Activated naive CD4-positive, alpha-beta T cell treated with anti-CD3 and anti-CD28 coated beads, Interleukin-2, amount 50 U/mL, for 16 hours (primary cell): ENCODE measurements at regions not wholly inside any gene's neighbourhood (a gene's known extent, or its start where the extent isn't known, plus 50 kb on each side); places are given as distances from the start of the nearest gene placed in this dataset.

Experiments used
- DNase-seq: peaks from one replicate; pipeline ENCODE4 v3.0.0-alpha.2; 2020

DNA sequence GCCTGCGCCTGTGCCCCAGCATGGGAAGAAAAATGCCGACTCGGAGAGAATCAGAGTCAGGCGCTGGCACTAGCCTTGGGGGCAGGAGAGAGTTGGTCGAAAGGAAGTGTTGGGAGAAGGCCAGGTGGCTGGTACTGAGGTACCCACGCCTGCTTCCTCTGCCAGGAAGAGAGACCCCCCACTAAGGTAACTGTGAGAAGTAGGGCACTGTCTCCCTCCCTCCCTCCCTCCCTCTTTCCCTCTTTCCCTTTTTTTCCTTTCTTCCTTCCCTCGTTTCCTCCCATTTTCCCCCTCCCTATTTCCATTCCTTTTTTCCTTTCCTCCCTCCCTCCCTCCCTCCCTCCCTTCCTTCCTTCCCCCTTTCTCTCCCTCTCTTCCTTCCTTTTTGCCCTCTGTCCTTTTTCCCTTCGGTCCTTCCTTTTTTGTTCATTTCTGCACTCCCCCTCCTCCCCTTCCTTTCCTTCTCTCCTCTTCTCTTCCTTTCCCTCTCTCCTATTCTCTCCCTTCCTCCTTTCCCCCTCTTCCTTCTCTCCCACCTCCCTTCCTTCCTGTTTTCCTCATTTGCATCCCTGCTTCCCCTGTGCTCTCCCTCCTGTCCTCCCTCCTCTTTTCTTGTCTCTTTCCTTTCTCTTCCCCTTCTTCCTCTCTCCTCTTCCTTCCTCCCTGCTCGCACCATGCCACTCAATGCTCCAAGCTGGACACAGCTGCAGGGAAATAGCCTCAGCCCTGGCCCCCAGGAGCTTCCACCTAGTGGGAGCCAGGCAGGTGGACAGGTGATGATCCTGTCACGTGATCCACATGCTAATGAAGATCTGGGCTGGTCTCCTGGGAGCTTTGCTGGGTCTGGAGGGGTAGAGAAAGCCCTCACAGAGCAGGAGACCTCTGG lies 148.0 kb downstream of the DHX35 start:
- no peak for DNase-seq

DNA sequence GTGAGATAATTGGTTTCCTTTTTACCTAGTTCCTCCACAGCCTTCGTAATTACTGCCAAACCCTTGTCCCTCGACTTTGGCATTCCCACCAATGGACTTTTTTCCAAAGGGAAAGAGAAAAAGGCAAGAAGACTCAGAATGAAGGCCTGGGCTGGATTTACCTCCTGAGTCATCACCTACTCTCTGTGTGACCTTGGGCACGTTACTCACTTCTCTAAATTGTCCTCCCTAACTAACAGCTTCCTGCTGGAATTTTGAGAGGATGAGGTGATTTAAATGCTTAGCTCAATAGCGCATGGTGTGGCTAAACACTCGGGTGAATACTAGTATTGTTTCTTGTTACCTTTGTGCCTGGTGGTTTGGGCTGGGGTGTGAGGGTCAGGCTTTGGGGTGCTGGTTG lies 146.6 kb downstream of the DHX35 start:
- DNase-seq = no peak

GRCh38 chr20:39107741-39108140 lies 145.6 kb downstream of the DHX35 start:
- DNase-seq = no peak

- no peak for DNase-seq
Observed at GRCh38 chr20:39106791-39107190, 144.6 kb downstream of the DHX35 start.

DNA sequence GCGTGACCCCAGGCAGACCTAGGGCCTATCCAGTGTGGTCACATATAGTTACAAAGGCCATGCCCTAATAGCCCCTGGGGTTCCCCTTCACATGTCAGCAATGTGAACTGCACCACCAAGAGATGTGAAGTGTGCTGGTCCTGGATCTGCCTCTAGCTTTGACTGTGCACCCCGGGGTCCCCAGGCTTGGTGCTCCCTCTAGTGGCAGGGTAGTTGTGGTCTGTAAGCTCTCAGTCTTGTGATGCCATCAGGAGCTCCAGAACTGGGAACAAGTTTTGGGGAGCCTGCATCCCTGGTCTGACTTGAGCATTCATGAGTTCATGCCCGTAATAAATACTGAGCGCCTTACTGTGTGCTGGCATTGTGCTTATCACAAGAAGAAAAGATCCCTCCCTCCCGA lies 143.4 kb downstream of the DHX35 start:
- DNase-seq = no peak

- no peak for DNase-seq
Observed at GRCh38 chr20:39103732-39104131, 141.6 kb downstream of the DHX35 start.

DNA sequence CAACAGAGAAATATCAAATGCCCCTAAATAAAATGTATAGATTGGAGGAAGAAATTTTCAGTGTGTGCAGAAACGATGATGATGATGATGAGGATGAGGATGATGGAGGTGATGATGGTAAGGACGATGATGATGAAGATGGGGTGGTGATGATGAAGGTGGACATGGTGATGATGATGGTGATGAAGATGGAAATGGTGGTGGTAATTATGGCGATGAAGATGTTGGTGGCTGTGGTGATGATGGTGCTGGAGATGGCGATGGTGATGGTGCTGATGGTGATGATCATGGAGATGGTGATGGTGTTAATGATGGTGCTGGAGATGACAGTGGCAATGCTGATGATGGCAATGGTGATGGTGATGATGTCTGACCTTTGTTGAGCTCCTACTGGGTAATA lies 141.2 kb downstream of the DHX35 start:
- DNase-seq = no peak

DNA sequence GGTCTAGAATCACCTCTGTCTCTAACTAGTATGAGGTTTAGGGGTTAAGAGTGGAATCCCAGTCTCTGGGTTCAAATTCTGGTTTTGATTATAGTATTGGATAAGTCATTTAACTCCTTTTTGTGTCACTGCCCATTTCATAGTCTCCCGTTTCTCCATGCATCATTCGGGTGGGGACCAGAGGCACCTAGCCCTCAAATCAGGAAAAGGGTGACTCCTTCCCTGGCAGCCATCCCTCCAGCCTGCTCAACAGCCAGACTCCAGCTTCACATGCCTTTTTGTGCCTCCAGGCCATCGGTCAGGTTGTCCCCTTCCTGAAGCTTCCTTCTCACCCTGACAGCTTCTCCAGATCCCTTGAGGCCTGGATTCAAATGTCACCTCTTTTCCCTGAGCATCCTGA lies 139.8 kb downstream of the DHX35 start:
- DNase-seq = no peak

DNA sequence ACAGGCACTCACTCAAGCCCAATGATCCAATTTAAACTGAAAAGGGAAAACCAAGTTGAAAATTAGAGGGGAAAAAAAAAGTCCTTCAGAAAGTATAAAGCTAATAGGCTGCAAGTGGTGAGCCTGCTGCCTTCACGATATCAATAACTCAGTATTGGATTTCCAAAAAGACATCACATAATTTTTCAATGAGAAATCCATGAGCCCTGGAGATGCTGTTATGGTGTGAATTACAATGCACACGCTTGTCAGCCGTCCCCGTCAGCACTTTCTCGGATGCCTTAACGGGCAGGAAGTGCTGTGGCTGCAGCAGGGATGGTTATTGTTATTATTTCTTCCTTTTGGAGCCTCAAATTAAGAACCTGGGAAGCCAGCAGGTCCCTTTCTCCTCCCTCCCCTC lies 138.5 kb downstream of the DHX35 start:
- DNase-seq = no peak

DNA sequence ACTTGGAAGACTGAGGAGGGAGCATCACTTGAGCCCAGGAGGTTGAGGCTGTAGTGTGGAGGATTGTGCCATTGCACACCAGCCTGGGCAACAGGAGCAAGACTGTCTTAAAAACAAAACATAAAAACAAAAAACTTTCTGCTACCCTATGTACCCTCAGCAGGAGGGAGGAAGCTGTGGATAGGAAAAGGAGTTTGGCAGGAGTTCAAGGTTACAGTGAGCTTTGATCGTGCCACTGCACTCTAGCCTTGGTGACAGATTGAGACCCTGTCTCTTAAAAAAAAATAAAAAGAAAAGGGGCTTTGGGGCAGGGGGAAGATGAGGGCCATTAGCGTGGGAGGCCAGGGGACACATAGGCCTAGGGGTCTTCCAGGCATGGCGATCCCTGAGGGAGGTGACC lies 135.7 kb downstream of the DHX35 start:
- no peak for DNase-seq

- no peak for DNase-seq
Observed at GRCh38 chr20:39095870-39096269, 133.7 kb downstream of the DHX35 start.

- DNase-seq = no peak
Observed at GRCh38 chr20:39094391-39094790, 132.2 kb downstream of the DHX35 start.

- no peak for DNase-seq
Observed at GRCh38 chr20:39092733-39093410, 130.7 kb downstream of the DHX35 start.

DNA sequence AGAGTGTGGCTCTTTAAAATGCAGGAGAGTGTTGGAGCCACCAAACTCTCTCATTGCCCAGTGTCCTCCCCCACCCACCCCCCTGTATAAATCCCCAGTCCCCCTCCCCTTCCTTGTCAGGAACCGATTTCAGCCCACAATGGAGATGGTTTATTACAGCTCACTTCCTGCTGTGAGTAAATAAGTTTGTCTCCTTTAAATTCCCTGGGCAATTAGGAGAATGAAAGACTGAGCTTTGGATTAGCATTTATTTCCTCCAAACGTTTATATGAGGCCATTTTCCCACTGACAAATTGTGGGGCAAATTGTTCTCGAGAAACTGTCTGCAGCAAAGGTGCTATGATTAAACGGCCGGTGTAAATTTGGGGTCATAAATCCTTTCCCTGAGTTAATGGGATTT lies 128.8 kb downstream of the DHX35 start:
- DNase-seq = no peak

DNA sequence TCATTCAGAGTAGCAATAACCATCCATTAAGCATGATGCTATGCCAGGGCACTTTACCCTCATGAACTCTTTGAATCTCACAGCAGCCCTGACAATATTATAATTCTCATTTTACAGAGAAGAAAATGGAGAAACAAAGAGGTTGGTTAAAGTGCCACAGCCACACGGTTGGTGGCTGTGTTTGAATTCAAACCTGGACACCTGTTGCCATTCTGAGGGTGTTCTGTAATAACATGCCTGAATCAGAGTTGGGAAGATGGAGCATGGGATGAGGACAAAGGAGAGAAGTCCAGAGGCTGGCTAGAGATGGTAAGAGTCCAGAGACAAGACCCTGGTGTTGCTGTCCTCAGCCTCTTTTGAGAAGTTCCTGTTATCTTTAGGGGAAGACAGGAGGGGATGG lies 127.7 kb downstream of the DHX35 start:
- DNase-seq = no peak
